ENCODE measurements at regions not wholly inside any gene's neighbourhood (a gene's known extent, or its start where the extent isn't known, plus 50 kb on each side); places are given as distances from the start of the nearest gene placed in this dataset.

DNA sequence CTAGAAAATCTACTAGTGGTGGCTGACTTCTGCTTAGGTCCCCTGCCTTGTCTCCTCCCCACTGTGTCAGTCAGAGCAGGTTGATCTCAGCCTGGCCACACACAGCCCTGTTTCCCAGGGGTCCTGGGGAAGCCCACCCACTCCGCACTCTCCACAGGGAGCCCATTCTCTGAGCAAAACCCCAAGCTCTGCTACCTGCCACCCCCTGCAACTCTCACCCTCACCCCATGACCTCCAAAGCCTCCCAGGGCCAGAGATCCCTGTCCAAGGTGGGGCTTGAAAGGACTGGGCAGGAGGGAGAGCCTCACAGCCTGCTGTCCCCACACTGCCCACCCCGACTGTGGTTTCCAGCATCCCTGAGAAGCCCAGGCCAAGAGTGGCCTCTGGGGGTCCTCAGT is 58.8 kb upstream of the ZNF536 start:
- no peak for DNase-seq

DNA sequence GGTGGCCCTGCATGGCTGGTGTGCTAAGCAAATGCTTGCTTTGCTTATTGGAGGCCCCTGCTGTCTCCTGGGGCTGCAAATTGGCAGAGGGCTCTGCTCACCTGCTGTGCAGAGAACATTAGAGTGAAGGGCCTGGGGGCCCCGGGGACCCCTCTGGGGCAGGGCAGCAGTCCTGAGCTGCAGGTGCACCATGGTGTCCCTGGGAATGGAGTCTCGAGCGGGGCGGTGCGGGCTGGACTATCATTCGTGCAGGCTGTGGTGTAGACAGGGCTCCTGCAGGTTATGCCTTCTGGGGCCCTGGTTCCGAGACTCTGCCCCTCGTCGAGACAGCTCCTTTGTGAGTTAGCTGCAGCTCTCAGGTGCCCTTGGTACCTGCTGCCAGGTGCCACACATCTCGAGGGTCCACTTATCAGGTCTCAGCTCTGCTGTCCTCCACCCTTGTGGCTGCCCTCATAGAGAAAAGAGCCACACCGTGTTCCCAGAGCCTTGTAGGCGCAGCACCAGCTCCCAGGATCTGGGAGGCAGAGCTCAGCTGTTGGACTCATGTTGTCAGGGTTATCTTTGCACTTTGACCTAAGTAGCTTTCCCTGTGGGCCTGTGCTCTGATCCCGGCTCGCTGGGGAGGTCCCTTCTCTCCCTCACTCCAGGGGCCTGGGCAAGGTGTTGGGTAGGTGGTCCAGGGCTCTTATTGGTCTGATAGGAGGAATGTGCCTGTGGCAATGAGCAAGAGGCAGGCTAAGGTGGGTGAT is 58.0 kb upstream of the ZNF536 start:
- no peak for DNase-seq

DNA sequence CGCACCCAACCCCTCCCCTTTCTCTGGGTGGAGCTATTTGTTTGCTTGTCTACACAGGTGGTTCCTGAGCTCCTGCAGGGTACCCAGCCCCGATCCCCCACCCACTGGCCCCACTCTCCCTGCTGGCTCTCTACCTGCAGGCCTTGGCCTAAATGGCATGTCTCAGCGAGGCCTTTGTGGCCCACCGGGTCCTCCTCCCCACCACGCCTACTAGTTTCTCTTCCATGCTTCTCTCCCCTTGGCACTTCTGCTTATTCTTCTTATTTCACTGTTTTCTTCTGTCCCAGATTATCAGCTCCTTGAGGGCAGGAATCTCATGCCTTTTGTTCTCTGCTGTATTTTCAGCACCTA is 57.4 kb upstream of the ZNF536 start:
- DNase-seq: no peak

DNA sequence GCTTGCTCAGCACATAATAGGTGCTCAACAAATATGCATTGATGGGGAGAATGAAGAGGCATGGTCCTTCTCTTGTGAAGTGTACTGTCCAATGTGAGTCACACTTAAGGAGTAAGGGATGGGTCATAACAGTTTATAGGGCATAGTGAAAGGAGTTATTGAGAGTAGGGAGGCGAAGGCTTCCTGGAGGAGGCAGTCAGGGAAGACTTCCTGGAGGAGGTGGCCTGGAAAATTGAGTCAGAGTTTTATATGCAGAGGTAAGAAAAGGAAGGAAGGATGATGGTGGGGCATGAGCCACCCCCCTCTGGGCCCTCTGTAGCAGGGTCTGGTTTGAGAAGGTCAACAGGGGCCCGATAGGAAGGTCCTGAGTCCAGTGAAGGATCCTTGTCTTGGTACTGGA is 57.0 kb upstream of the ZNF536 start:
- no peak for DNase-seq

DNA sequence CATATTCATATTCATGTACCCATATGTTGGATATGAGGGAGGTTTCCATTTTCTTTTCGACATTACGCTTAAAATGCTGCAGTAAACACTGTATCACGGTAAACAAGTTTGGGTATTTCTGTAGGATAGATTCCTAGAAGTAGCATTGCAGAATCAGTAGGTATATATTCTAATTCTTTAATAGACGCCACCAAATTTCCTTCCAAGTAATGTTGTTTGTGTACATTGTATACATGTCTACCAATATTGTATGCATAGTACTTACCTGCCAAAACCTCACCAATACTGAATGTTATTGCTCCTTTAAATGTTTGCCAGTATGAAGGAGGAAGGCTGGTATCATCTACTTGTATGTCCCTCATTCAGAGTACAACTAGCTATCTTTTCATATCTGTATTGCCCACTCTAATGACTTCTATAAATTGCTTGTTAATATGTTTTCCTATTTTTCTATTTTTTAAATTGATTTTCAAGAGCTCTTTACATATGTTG is 56.1 kb upstream of the ZNF536 start:
- no peak for DNase-seq

DNA sequence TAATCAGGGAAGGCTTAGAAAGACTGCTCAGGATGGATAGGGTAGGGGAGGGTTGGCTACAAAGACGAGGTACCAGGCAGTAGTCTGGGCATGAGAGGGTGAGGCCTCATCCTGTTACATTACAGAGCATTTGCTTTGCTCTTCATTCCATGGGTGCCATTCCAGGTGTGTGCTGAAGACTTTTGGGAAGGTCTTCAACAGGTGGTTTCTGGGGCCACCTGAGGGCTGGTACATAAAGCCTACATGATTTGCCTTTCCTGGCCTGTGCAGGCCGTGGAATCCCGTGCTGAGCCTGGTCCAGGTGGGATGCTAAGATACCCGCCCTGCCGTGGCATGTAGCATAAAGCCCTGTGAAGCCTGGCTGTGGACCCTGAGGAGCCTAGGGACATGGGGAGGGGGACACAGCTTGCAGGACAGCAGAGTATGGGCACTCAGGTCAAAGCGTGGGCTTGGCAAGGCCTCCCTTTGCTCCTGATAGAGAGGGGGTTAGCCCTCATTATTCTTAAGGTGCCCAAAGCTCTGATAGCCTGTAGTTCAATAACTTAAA is 55.6 kb upstream of the ZNF536 start:
- DNase-seq: no peak

DNA sequence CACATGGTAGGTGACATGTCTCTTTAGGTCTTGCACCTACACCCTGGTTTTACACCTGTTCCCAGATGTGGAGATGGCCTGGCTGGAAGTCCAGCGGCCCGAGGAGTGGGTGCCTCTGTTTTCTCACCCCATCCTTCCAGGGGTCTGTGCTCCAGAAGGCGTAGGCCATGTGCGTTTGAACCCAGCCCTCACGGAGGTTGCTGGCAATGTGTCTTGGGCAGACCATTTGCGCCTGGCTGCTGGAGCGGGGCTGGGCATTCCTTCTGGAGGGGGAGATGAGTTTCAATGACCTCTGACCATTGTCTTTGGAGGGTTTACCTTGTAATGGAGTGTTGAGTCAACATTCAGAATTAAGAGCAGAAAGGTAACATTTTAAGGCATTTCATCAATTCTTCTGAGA is 54.8 kb upstream of the ZNF536 start:
- no peak for DNase-seq

DNA sequence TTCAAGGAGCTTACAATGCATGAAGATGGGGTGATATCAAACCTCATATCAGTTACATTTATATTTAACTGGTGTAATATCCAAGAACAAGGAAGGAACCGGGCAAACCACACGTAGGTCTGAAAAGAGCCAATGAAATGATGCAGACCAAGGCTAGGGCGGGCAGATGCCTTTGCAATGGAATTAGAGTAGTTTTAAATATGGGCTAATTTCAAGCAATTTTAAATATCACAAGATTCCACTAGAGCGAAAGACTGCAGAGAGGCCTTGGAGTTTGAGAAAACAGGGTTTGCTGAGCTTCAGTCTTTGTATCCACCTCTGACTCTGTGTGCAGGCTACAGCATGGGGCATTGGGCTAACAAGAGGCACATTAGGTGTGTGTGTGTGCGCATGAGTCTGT is 53.9 kb upstream of the ZNF536 start:
- DNase-seq: no peak

DNA sequence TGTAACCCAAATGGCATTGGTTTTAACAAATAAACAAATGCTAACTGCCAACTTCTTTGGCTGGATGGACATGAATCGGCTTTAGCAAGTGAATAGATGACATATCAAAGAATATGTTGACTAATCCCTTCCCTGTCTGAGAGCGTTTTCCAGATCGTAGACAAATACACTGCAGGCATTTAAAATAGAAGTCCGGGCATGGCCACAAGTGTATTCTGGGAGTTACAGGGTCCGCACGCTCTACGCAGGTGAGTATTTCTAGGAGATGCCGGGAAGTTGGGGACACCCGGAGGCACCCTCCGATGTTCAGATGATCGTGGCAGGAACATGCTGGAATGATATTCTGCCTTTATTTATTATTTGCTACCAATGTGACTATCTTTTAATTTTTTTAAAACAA is 53.2 kb upstream of the ZNF536 start:
- DNase-seq: no peak

DNA sequence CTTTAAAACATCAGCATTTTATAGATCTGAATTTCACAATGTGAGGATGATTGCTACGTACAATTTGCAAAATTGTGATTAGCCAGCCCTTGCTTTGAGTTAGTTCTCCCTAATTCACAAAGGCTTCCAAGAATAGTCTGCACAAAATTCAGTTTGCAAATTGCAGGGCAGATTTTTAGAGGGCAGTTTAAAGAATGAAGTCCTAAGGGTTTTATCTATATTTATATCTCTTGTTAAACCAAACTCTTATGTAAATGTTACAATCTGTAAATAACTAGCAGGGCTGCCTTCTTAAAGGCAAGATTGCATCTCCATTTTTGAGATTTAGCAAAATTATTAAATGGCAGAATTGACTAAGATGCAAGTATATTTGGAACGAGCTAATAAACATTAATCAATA is 52.8 kb upstream of the ZNF536 start:
- DNase-seq: no peak

DNA sequence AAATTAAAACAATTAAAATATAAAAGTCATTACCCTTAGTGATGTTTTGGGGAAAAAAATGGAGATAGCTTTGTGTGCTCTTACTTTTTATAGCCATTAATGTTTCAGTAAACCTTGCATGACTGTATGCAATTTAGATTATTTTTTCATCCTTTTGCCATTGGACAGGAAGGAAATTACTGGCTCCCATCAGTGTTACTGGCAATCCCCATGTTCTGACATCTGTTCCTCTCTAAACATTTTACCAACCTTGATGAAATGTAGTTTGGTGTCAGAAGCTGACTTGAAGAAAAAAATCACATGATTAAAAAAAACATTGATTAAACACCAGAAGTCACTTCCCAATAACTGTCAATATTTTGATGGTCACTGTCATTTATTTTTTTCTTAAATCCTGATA is 52.3 kb upstream of the ZNF536 start:
- no peak for DNase-seq

DNA sequence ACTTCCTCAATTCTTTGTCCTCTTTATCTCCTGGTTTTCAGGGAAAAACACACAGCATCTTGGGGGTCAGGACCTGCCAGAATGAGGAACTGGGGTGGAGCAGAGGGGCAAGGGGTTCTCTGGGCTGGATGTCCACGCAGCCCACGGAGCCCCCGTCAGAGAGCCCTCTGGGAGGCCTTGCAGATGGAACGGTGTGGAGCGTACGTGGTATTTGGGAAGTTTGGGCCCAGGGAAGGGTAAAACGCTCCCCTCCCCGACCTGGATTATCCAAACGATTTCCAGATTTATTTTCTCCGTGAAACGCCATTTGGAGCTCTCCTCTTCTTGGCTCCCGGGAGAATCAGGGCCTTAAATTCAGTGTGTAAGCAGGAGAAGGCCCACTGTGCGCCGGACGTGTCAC is 51.7 kb upstream of the ZNF536 start:
- no peak for DNase-seq

DNA sequence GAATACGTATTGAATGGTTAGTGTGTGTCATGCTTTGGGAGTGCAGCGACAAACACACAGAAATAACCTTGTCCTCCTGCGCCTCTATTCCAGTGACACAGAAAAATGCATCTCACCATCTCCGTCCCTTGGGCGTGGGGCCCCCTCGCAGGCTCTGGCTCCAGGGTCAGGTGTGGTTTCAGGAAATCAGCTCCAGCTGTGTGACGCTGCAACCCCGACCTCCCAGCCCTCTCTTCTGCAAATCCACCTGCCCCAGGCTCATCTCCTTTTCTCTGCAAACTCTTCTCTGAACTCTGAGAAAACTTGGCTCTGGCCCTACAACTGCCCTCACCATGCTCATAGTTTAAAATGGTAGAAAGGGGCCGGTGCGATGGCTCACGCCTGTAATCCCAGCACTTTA is 51.3 kb upstream of the ZNF536 start:
- DNase-seq: no peak

Measured in suppressor macrophage treated with lipopolysaccharide for 1 hour (primary cell).